ENCODE measurements at regions not wholly inside any gene's neighbourhood (a gene's known extent, or its start where the extent isn't known, plus 50 kb on each side); places are given as distances from the start of the nearest gene placed in this dataset.
"Not testable (repeated sequence)": the region's sequence is repeated elsewhere in the genome, so short reads cannot be mapped to it uniquely, and the experiment has no call there.

GRCh38 chr6:147441751-147442150 is 66.7 kb upstream of the SAMD5 start:
- DNase-seq: no peak

GRCh38 chr6:147447835-147448611 is 60.5 kb upstream of the SAMD5 start:
- peak; percentile 71 for DNase-seq

GRCh38 chr6:147448775-147449174 is 59.7 kb upstream of the SAMD5 start:
- DNase-seq: no peak

- no peak for DNase-seq
Measured at GRCh38 chr6:147449405-147450161, 58.9 kb upstream of the SAMD5 start.

DNA sequence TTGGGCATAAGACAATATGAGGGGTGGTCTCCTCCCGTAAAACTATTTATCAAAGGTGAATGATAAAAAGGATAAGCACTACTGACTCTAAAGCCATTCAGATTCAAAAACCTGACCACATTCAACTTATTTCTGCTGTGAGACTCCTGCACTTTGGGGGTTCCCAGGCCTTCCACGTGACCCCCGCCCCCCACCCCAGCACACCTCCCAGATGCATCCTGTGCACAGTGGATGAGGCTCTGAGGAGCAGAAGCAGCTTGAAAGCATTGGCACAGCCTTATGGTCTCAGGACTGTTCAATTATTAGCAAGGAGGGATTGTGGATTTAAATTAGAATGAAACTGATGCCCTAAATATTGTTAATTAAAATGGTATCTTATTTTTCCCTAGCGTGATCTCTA is 55.1 kb upstream of the SAMD5 start:
- DNase-seq: no peak

DNA sequence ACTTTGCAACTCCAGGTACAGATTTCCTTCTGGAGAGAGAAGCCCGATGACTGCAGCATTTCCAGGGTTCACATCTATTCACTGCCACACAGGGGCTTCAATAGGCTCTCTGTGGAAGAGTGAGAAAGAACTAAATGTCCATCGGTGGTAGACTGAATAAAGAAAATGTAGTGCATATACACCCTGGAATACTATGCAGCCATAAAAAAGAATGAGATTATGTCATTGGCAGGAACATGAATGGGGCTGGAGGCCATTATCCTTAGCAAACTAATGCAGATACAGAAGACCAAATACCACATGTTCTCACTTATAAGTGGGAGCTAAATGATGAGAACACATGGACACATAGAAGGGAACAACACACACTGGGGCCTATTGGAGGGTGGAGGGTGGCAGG is 53.6 kb upstream of the SAMD5 start:
- not testable (repeated sequence) for DNase-seq

Data from NCI-H1436 (cell line).